GM12878 (cell line): ENCODE measurements at regions not wholly inside any gene's neighbourhood (a gene's known extent, or its start where the extent isn't known, plus 50 kb on each side); places are given as distances from the start of the nearest gene placed in this dataset.

ENCODE experiments used
- ATAC-seq: fragments of 200-7000 bp; cut with Tn5 transposase; 3 replicates; pipeline ENCODE4 v1.9.1; 2020; ENCODE audit warnings: mild to moderate bottlenecking, moderate library complexity
- BruUV-seq: library from RNA; stranded (reverse); fragments of 400-500 nt; replicated peaks from 2 replicates; lab custom pipeline; 2021; lab: Mats Ljungman, UMichigan
- CTCF ChIA-PET: fragments of 300-600 bp; sonication (Branson Sonifier 250); formaldehyde crosslinking; extraction: SDS; loops from one replicate; lab custom pipeline; 2021; ENCODE audit warnings: inconsistent platforms; lab: Yijun Ruan, JAX
- POLR2A ChIA-PET: fragments of 350-600 bp; formaldehyde crosslinking; extraction: SDS; loops from one replicate; lab custom pipeline; 2021; ENCODE audit warnings: inconsistent platforms; lab: Charles Lee
- RAD21 ChIA-PET: fragments of 300-600 bp; sonication (Branson Sonifier 250); formaldehyde crosslinking; loops from one replicate; lab custom pipeline; 2023; ENCODE audit warnings: antibody characterized with exemption; ENCODE audit not compliant: unreplicated experiment; lab: Charles Lee
- SMC1A ChIA-PET: fragments of 300-600 bp; sonication (Branson Sonifier 250); formaldehyde crosslinking; loops from one replicate; lab custom pipeline; 2023; ENCODE audit not compliant: unreplicated experiment, uncharacterized antibody; lab: Charles Lee
- DNase-seq: peaks from one replicate; pipeline ENCODE4 v3.0.0-alpha.2; 2011; ENCODE audit warnings: low read depth, low spot score
- FAIRE-seq: peaks from 3 replicates; lab custom pipeline; 2011; peaks lifted over from hg19 to GRCh38; lab: Jason Lieb, UNC
- H2AFZ ChIP-seq: 2 replicates; pipeline ENCODE4 v1.6.0; 2011; ENCODE audit warnings: low read depth, low read length, control low read depth; ENCODE audit not compliant: control insufficient read depth
- H3K27ac ChIP-seq: 2 replicates; pipeline ENCODE4 v1.5.1; 2011; ENCODE audit warnings: control low read depth; ENCODE audit not compliant: control insufficient read depth, insufficient read depth
- H3K27me3 ChIP-seq, 2 experiments: replicated peaks in 1 of 2; 2 replicates each; pipeline versions ENCODE4 v1.6.0 to v1.6.1; 2011; ENCODE audit warnings: low read length in 1 of 2; ENCODE audit not compliant: control insufficient read depth in 2 of 2, insufficient read depth in 2 of 2
- H3K36me3 ChIP-seq, 2 experiments: 2 replicates each; pipeline ENCODE4 v1.5.1; 2011; ENCODE audit warnings: low read length in 1 of 2; ENCODE audit not compliant: control insufficient read depth in 2 of 2, insufficient read depth in 2 of 2
- H3K4me1 ChIP-seq: 2 replicates; pipeline ENCODE4 v1.6.1; 2011; ENCODE audit warnings: mild to moderate bottlenecking, low read length, moderate library complexity, mixed read lengths; ENCODE audit not compliant: control insufficient read depth, insufficient read depth
- H3K4me2 ChIP-seq: 2 replicates; pipeline ENCODE4 v1.6.0; 2011; ENCODE audit warnings: control low read depth; ENCODE audit not compliant: control insufficient read depth, insufficient read depth
- H3K4me3 ChIP-seq: fragments of 200-600 bp; sonication (generic); 2 replicates; pipeline ENCODE4 v1.5.1; 2016
- H3K79me2 ChIP-seq: 2 replicates; pipeline ENCODE4 v1.6.0; 2011; ENCODE audit warnings: low read length; ENCODE audit not compliant: control insufficient read depth, insufficient read depth
- H3K9ac ChIP-seq: 2 replicates; pipeline ENCODE4 v1.8.0; 2011; ENCODE audit warnings: low read length, control low read depth, mixed read lengths; ENCODE audit not compliant: control insufficient read depth, insufficient read depth
- H3K9me3 ChIP-seq: replicated peaks from 3 replicates; pipeline ENCODE4 v1.5.1; 2011; ENCODE audit warnings: mild to moderate bottlenecking, low read length; ENCODE audit not compliant: control insufficient read depth, insufficient read depth
- H4K20me1 ChIP-seq: 2 replicates; pipeline ENCODE4 v1.6.0; 2011; ENCODE audit not compliant: control insufficient read depth, insufficient read depth
- ASH2L ChIP-seq: fragments of 300-600, 200-600 bp; sonication (generic); IDR thresholded peaks from 2 replicates; pipeline ENCODE4 v1.6.1; 2017; ENCODE audit warnings: low read depth, mild to moderate bottlenecking, borderline replicate concordance
- CHD1 ChIP-seq: IDR thresholded peaks from 2 replicates; pipeline ENCODE4 v1.6.1; 2012; ENCODE audit warnings: low read depth, low read length, improper control_type of control experiment
- CREM ChIP-seq: IDR thresholded peaks from 2 replicates; pipeline ENCODE4 v1.6.1; 2014; ENCODE audit warnings: antibody characterized with exemption, low read depth
- ETV6 ChIP-seq, 2 experiments: fragments of 450-650 bp in 1 of 2; IDR thresholded peaks in 1 of 2; conservative IDR thresholded peaks in 1 of 2; 2 replicates each; pipeline ENCODE4 v1.6.1; 2014; ENCODE audit warnings: antibody characterized with exemption in 1 of 2, borderline replicate concordance in 1 of 2, low read depth in 1 of 2, mild to moderate bottlenecking in 1 of 2, moderate library complexity in 1 of 2
- KAT2A ChIP-seq: conservative IDR thresholded peaks from 2 replicates; pipeline ENCODE4 v1.6.1; 2011; ENCODE audit warnings: low read depth, low read length; ENCODE audit not compliant: control insufficient read depth
- MTA3 ChIP-seq: IDR thresholded peaks from 2 replicates; pipeline ENCODE4 v1.6.1; 2012; ENCODE audit warnings: low read length, inconsistent platforms, borderline replicate concordance
- MXI1 ChIP-seq: fragments of 150-350 bp; IDR thresholded peaks from 2 replicates; pipeline ENCODE4 v1.6.1; 2011; ENCODE audit warnings: low read depth, mild to moderate bottlenecking, inconsistent platforms, low read length, improper control_type of control experiment
- POU2F2 ChIP-seq: IDR thresholded peaks from 3 replicates; pipeline ENCODE4 v1.6.1; 2011; ENCODE audit warnings: low read depth, mild to moderate bottlenecking, low read length, borderline replicate concordance
- RBBP5 ChIP-seq: fragments of 200-600 bp; sonication (generic); conservative IDR thresholded peaks from 2 replicates; pipeline ENCODE4 v1.6.1; 2016
- RCOR1 ChIP-seq: conservative IDR thresholded peaks from 2 replicates; pipeline ENCODE4 v1.6.1; 2012; ENCODE audit warnings: low read depth, low read length, improper control_type of control experiment
- SMAD5 ChIP-seq: IDR thresholded peaks from 2 replicates; pipeline ENCODE4 v1.6.1; 2016; ENCODE audit warnings: antibody characterized with exemption, low read depth
- SPI1 ChIP-seq: IDR thresholded peaks from 2 replicates; pipeline ENCODE4 v1.6.1; 2011; ENCODE audit warnings: low read depth, mild to moderate bottlenecking, low read length, moderate library complexity, borderline replicate concordance; ENCODE audit not compliant: insufficient read depth
- TCF12 ChIP-seq: IDR thresholded peaks from 2 replicates; pipeline ENCODE4 v1.6.1; 2011; ENCODE audit warnings: low read depth, mild to moderate bottlenecking, low read length
- YY1 ChIP-seq: IDR thresholded peaks from 2 replicates; pipeline ENCODE4 v1.6.1; 2011; ENCODE audit warnings: low read depth, mild to moderate bottlenecking, low read length
- ZNF24 ChIP-seq: fragments of 450-650 bp; IDR thresholded peaks from 2 replicates; pipeline ENCODE4 v1.6.1; 2017; ENCODE audit warnings: antibody characterized with exemption, mild to moderate bottlenecking
- ZSCAN29 ChIP-seq: fragments of 450-650 bp; IDR thresholded peaks from 2 replicates; pipeline ENCODE4 v1.6.1; 2017; ENCODE audit warnings: mild to moderate bottlenecking, moderate library complexity
- WGBS: methylation state at CpG from one replicate; pipeline ENCODE4 v1.1.6; 2016; ENCODE audit warnings: low lambda C conversion rate; ENCODE audit not compliant: insufficient replicate concordance, insufficient coverage; ENCODE audit errors: missing lambda C conversion rate; 5-methylcytosine and 5-hydroxymethylcytosine counted together
- in situ Hi-C: fragments of 300-500 bp; cut with MboI; formaldehyde crosslinking; loops from 9 replicates; pipeline ENCODE4 v1.14.3; 2018; ENCODE audit warnings: mixed read lengths
- intact Hi-C: fragments of 100-400 bp; cut with micrococcal nuclease; formaldehyde crosslinking; loops from one replicate; pipeline ENCODE4 v1.14.2; 2022; ENCODE audit not compliant: unreplicated experiment

GRCh38 chr15:69662645-69663000 lies 210.0 kb downstream of the RPLP1 start:
- no TSS peak for BruUV-seq
- Histone ChIP-seq H3K4me3 (no peak overlapping the region), H3K9ac (no peak overlapping the region), H3K79me2 (no peaks in the 10 kb centered on the region), H3K27me3 (no peaks in the 10 kb centered on the region; a peak in 2 of 4 replicates), H3K36me3 (no peaks in the 10 kb centered on the region), H2AFZ (no peak overlapping the region), H3K27ac (no peak overlapping the region), H3K9me3 (no peaks in the 10 kb centered on the region), H3K4me1 (peaks cover 22% of the 10 kb centered on the region), H4K20me1 (no peaks in the 10 kb centered on the region), H3K4me2 (no peak overlapping the region)
- WGBS = 33% methylated on average over 4 of the region's 4 CpGs
- ChIA-PET CTCF (no interaction called here), RAD21 (no interaction called here), SMC1A (no interaction called here), POLR2A (interaction anchor here (0.6 to 1.8 kb wide), 2 partner anchors 10 to 14 kb away, joined by 5 to 7 read pairs; no protein-coding TSS in a partner anchor)
- no peak for DNase-seq
- FAIRE-seq = no peak
- TF ChIP-seq CREM = no peak
- TF ChIP-seq ASH2L = no peak
- TF ChIP-seq ZSCAN29 = no peak
- no peak for TF ChIP-seq POU2F2
- TF ChIP-seq YY1 = no peak
- TF ChIP-seq ETV6 (conservative IDR thresholded peaks at IDR 0.05 in 1 of 2, IDR thresholded peaks at IDR 0.05 in 1 of 2; ENCODE audit: borderline replicate concordance in 1 of 2, low read depth in 1 of 2) = no peak
- TF ChIP-seq MTA3 = no peak
- TF ChIP-seq KAT2A = no peak
- TF ChIP-seq SMAD5 = no peak
- TF ChIP-seq SPI1 = no peak
- no peak for TF ChIP-seq RBBP5
- no peak for TF ChIP-seq RCOR1
- no peak for TF ChIP-seq TCF12
- no peak for TF ChIP-seq ZNF24
- no peak for TF ChIP-seq CHD1
- TF ChIP-seq MXI1 = no peak
- intact Hi-C loops = no loop called here
- no peak for ATAC-seq
- in situ Hi-C loops = no loop called here
